LNCAP (cell line): ENCODE measurements at regions not wholly inside any gene's neighbourhood (a gene's known extent, or its start where the extent isn't known, plus 50 kb on each side); places are given as distances from the start of the nearest gene placed in this dataset.

Experiments used
- TF ChIP-seq, protein P1 (sequence below): fragments of 450-650 bp; IDR thresholded peaks from 2 replicates; pipeline ENCODE4 v1.5.1; 2017; ENCODE audit warnings: mild to moderate bottlenecking

GRCh38 chr14:39576736-39577135, 144.5 kb upstream of the FBXO33 start:
- TF ChIP-seq, protein P1, sequence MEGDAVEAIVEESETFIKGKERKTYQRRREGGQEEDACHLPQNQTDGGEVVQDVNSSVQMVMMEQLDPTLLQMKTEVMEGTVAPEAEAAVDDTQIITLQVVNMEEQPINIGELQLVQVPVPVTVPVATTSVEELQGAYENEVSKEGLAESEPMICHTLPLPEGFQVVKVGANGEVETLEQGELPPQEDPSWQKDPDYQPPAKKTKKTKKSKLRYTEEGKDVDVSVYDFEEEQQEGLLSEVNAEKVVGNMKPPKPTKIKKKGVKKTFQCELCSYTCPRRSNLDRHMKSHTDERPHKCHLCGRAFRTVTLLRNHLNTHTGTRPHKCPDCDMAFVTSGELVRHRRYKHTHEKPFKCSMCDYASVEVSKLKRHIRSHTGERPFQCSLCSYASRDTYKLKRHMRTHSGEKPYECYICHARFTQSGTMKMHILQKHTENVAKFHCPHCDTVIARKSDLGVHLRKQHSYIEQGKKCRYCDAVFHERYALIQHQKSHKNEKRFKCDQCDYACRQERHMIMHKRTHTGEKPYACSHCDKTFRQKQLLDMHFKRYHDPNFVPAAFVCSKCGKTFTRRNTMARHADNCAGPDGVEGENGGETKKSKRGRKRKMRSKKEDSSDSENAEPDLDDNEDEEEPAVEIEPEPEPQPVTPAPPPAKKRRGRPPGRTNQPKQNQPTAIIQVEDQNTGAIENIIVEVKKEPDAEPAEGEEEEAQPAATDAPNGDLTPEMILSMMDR = no peak

DNA sequence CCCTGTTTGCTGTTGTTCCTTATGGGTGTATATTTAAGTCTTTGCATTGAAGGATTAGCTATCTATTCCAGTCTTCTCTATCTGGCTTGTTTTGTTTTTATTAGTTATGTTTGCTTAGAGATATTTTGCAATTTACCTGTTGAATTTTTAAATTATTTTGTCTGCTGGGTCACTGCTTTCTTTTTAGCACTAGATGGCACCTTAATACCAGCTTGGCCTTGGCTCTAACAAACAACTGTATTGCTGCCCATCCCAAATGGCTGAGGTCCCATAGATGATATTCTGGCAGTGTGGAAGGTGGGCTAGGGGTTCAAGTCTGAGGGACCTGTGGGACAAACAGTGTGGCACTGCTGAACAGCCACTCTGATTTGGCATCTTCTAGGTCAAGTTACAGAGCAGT, 144.0 kb upstream of the FBXO33 start:
- TF ChIP-seq, protein P1 = peak; percentile 27; the same call in 1 of the 2 replicates

GRCh38 chr14:39568809-39569538, 136.7 kb upstream of the FBXO33 start:
- TF ChIP-seq, protein P1 = no peak

DNA sequence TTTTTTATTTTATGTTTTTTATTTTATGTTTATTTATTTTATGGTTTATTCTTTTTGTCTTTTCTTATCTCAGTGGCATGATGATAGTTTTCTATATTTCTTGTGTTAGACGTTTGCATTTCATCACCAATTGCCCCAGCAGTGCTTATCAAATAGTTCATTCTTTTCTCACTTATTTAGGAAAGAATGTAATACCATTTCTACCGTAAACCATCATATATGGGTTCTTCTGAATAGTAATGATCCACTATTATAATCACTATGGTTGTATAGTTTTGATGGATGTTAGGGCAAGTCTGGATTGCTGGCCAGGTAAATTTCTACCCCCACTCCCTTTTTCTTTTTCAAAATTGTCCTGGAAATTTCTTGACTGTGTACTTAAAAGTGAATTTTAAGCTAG, 134.6 kb upstream of the FBXO33 start:
- TF ChIP-seq, protein P1 = no peak

DNA sequence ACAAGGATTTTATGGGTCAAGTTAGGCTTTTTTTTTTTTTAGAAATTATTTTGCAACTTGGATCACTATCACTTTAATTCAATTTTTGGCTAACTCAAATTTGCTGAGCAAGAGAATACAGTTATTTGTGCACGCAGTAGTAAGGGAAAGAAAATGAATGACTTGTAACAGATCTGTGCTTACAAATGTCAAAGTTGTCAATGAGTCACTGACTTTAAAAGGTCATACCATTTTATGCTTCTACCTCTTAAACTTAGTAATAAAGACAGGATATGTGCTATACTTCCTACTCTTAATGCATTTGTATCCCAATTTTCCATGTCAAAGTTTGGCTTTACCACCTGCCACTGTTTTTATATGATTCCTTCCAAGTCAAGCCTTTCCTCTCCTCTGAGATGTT, 131.1 kb upstream of the FBXO33 start:
- TF ChIP-seq, protein P1 = no peak

GRCh38 chr14:39562175-39562574, 129.9 kb upstream of the FBXO33 start:
- TF ChIP-seq, protein P1 = no peak

GRCh38 chr14:39558525-39558924, 126.3 kb upstream of the FBXO33 start:
- TF ChIP-seq, protein P1 = no peak

GRCh38 chr14:39555749-39556148, 123.5 kb upstream of the FBXO33 start:
- TF ChIP-seq, protein P1 = no peak
